ENCODE measurements at regions not wholly inside any gene's neighbourhood (a gene's known extent, or its start where the extent isn't known, plus 50 kb on each side); places are given as distances from the start of the nearest gene placed in this dataset.

GRCh38 chr16:86774931-86775330, 196.6 kb downstream of the FOXL1 start:
- Histone ChIP-seq H3K4me1 (peaks cover 0 to 14% (median 9%) of the 10 kb centered on the region in 4 donors), H3K27me3 (no peaks in the 10 kb centered on the region), H3K27ac (no peak overlapping the region), H3K9me3 (no peaks in the 10 kb centered on the region), H3K36me3 (no peaks in the 10 kb centered on the region), H3K4me3 (no peak overlapping the region)
- intact Hi-C loops (cut with DNase I; ENCODE audit: low total_unique reads): no loop called here
- DNase-seq: peak in 1 of 2 donors; percentile 33
- TF ChIP-seq CTCF (IDR thresholded peaks at IDR 0.05): no peak

DNA sequence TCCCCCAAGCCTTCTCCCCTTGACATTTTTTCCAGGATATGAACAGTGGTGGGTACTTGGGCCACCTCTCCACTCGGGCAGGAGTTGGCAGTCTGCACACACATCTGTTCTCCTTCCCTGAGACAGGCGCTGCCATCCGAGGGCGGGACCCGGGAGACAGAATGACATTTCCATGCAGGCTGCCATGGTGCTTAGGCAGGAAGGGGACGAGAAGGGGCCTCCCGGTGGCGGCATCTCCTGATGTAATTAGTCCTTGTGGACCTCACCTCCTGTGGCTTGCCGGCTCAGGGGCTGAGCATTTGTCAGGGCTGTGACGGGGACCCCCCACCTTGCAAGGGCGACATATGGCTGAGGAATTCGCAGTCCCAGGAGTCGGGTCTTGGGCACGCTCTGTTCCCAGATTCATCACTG, 197.2 kb downstream of the FOXL1 start:
- H3K27me3 ChIP-seq: no peaks in the 10 kb centered on the region
- H3K36me3 ChIP-seq: no peaks in the 10 kb centered on the region
- no peak overlapping the region for H3K4me3 ChIP-seq
- H3K9me3 ChIP-seq: no peaks in the 10 kb centered on the region
- DNase-seq: peak in 1 of 2 donors; percentile 42
- TF ChIP-seq CTCF (IDR thresholded peaks at IDR 0.05): no peak
- peaks cover 0 to 14% (median 9%) of the 10 kb centered on the region in 4 donors for H3K4me1 ChIP-seq
- H3K27ac ChIP-seq: no peak overlapping the region
- intact Hi-C loops (cut with DNase I; ENCODE audit: low total_unique reads): no loop called here

DNA sequence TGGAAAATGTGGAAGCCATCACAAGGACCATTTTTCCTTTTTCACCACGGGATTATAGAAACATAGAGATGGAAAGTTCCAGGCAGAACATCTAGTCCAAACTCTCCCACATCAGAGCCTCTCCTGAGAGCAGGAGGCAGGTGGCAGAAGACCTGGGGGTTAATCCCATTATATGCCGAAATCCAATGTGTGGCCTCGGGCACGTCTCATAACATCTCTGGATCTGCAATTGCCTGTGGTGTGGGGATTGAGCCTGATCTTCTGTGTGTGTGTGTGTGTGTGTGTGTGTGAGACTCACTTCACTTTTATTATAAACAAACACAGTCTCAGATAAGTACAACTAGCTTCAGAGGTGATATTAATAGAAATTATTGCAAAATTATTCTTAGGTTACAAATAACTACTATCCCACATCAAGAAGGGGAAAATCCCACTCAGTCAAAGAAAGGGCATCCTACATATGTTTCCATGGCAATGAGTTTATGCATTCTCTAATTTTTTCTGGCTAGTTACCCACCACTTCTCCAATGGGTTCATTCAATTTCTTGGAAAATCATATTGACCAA, 199.1 kb downstream of the FOXL1 start:
- Histone ChIP-seq H3K4me3 (no peak overlapping the region), H3K9me3 (no peaks in the 10 kb centered on the region), H3K27ac (no peak overlapping the region), H3K36me3 (no peaks in the 10 kb centered on the region), H3K27me3 (no peaks in the 10 kb centered on the region), H3K4me1 (peaks cover 0 to 11% (median 7%) of the 10 kb centered on the region in 4 donors)
- intact Hi-C loops (cut with DNase I; ENCODE audit: low total_unique reads): no loop called here
- TF ChIP-seq CTCF (IDR thresholded peaks at IDR 0.05): no peak
- DNase-seq: peak in 1 of 2 donors; percentile 17

- DNase-seq: no peak
- H3K36me3 ChIP-seq: no peaks in the 10 kb centered on the region
- no peaks in the 10 kb centered on the region for H3K27me3 ChIP-seq
- H3K4me3 ChIP-seq: no peak overlapping the region
- peaks cover 0 to 5% (median 4%) of the 10 kb centered on the region in 4 donors for H3K4me1 ChIP-seq
- no peak overlapping the region for H3K27ac ChIP-seq
- H3K9me3 ChIP-seq: no peaks in the 10 kb centered on the region
- intact Hi-C loops (cut with DNase I; ENCODE audit: low total_unique reads): no loop called here
- no peak for TF ChIP-seq CTCF (IDR thresholded peaks at IDR 0.05)
These were observed 199.9 kb downstream of the FOXL1 start for GRCh38 chr16:86778108-86778745.

DNA sequence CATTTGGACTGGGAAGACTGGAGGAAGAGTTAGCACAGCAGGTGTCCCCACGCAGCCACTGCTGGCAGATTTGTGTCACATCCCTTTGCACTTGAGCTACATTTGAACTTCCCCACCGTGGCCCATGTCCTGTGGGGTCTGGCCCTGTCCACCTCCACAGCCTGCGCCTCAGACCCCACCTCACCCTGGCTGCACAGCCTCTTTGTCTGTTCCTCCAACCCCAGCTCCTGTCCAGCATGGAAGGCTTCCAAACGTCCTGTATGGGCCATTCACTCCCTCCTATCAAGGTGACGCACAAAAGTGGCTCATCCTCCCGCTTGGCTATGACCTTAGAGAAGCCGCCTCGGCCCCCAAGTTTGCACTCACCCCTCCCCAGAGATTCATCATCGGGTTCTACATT, 200.6 kb downstream of the FOXL1 start:
- DNase-seq: no peak
- peaks cover 0 to 10% (median 8%) of the 10 kb centered on the region in 4 donors for H3K4me1 ChIP-seq
- no peaks in the 10 kb centered on the region for H3K9me3 ChIP-seq
- no peak for TF ChIP-seq CTCF (IDR thresholded peaks at IDR 0.05)
- no peaks in the 10 kb centered on the region for H3K27me3 ChIP-seq
- H3K27ac ChIP-seq: no peak overlapping the region
- intact Hi-C loops (cut with DNase I; ENCODE audit: low total_unique reads): no loop called here
- H3K4me3 ChIP-seq: no peak overlapping the region
- H3K36me3 ChIP-seq: no peaks in the 10 kb centered on the region
